ENCODE measurements at regions not wholly inside any gene's neighbourhood (a gene's known extent, or its start where the extent isn't known, plus 50 kb on each side); places are given as distances from the start of the nearest gene placed in this dataset.

- no peak for DNase-seq (ENCODE audit: low spot score)
Measured at GRCh38 chr4:189022440-189023035, 883.3 kb downstream of the TRIML1 start.

GRCh38 chr4:189029976-189030504, 890.8 kb downstream of the TRIML1 start:
- no peak for DNase-seq (ENCODE audit: low spot score)

GRCh38 chr4:189032606-189033338, 893.5 kb downstream of the TRIML1 start:
- DNase-seq (ENCODE audit: low spot score): no peak

- DNase-seq (ENCODE audit: low spot score): no peak
Measured at GRCh38 chr4:189033801-189034347, 894.6 kb downstream of the TRIML1 start.

- no peak for DNase-seq (ENCODE audit: low spot score)
Measured at GRCh38 chr4:189035091-189035490, 895.9 kb downstream of the TRIML1 start.

GRCh38 chr4:189035654-189036053, 896.4 kb downstream of the TRIML1 start:
- no peak for DNase-seq (ENCODE audit: low spot score)

GRCh38 chr4:189036906-189037305, 897.7 kb downstream of the TRIML1 start:
- no peak for DNase-seq (ENCODE audit: low spot score)

- DNase-seq (ENCODE audit: low spot score): peak; percentile 9
Measured at GRCh38 chr4:189046642-189047041, 894.0 kb upstream of the FRG1 start.

GRCh38 chr4:189048119-189048518, 892.6 kb upstream of the FRG1 start:
- peak; percentile 7 for DNase-seq (ENCODE audit: low spot score)

GRCh38 chr4:189049682-189050081, 891.0 kb upstream of the FRG1 start:
- no peak for DNase-seq (ENCODE audit: low spot score)

GRCh38 chr4:189050643-189051042, 890.0 kb upstream of the FRG1 start:
- DNase-seq (ENCODE audit: low spot score): no peak

GRCh38 chr4:189053621-189054020, 887.1 kb upstream of the FRG1 start:
- DNase-seq (ENCODE audit: low spot score): no peak

GRCh38 chr4:189060104-189060503, 880.6 kb upstream of the FRG1 start:
- DNase-seq (ENCODE audit: low spot score): no peak

GRCh38 chr4:189062047-189062820, 878.4 kb upstream of the FRG1 start:
- no peak for DNase-seq (ENCODE audit: low spot score)

- no peak for DNase-seq (ENCODE audit: low spot score)
Measured at GRCh38 chr4:189069772-189070171, 870.9 kb upstream of the FRG1 start.

GRCh38 chr4:189071241-189071640, 869.4 kb upstream of the FRG1 start:
- DNase-seq (ENCODE audit: low spot score): no peak

GRCh38 chr4:189073739-189074138, 866.9 kb upstream of the FRG1 start:
- no peak for DNase-seq (ENCODE audit: low spot score)

- no peak for DNase-seq (ENCODE audit: low spot score)
Measured at GRCh38 chr4:189081826-189082225, 858.8 kb upstream of the FRG1 start.

GRCh38 chr4:189083769-189084168, 856.9 kb upstream of the FRG1 start:
- no peak for DNase-seq (ENCODE audit: low spot score)

GRCh38 chr4:189084671-189085070, 856.0 kb upstream of the FRG1 start:
- no peak for DNase-seq (ENCODE audit: low spot score)

GRCh38 chr4:189087971-189088370, 852.7 kb upstream of the FRG1 start:
- no peak for DNase-seq (ENCODE audit: low spot score)

GRCh38 chr4:189088780-189089179, 851.9 kb upstream of the FRG1 start:
- DNase-seq (ENCODE audit: low spot score): no peak

All from AG08396 (cell line).